Tongue (tissue), 1 donor: ENCODE measurements at regions not wholly inside any gene's neighbourhood (a gene's known extent, or its start where the extent isn't known, plus 50 kb on each side); places are given as distances from the start of the nearest gene placed in this dataset.

Source experiments
- DNase-seq: peaks from one replicate; pipeline ENCODE4 v3.0.0-alpha.2; 2015

GRCh38 chr22:27358096-27358870 lies 443.3 kb downstream of the MN1 start:
- no peak for DNase-seq

- DNase-seq = no peak
These were observed 431.3 kb downstream of the MN1 start for GRCh38 chr22:27370269-27370668.

- DNase-seq = no peak
These were observed 430.6 kb downstream of the MN1 start for GRCh38 chr22:27370987-27371386.

GRCh38 chr22:27372364-27372763 lies 429.2 kb downstream of the MN1 start:
- DNase-seq = no peak

- peak; percentile 38 for DNase-seq
These were observed 428.4 kb downstream of the MN1 start for GRCh38 chr22:27372969-27373670.

GRCh38 chr22:27377501-27378295 lies 423.9 kb downstream of the MN1 start:
- DNase-seq = peak; percentile 82

GRCh38 chr22:27378311-27378800 lies 423.2 kb downstream of the MN1 start:
- DNase-seq = no peak

GRCh38 chr22:27378995-27379394 lies 422.6 kb downstream of the MN1 start:
- no peak for DNase-seq

- DNase-seq = no peak
These were observed 420.7 kb downstream of the MN1 start for GRCh38 chr22:27380855-27381254.

GRCh38 chr22:27381552-27381951 lies 420.0 kb downstream of the MN1 start:
- no peak for DNase-seq

GRCh38 chr22:27381960-27382742 lies 419.4 kb downstream of the MN1 start:
- no peak for DNase-seq

- no peak for DNase-seq
These were observed 418.6 kb downstream of the MN1 start for GRCh38 chr22:27382947-27383346.

GRCh38 chr22:27383896-27384295 lies 417.7 kb downstream of the MN1 start:
- DNase-seq = no peak

GRCh38 chr22:27385261-27385998 lies 416.1 kb downstream of the MN1 start:
- DNase-seq = no peak

GRCh38 chr22:27386186-27386585 lies 415.4 kb downstream of the MN1 start:
- peak; percentile 56 for DNase-seq

GRCh38 chr22:27387561-27387960 lies 414.0 kb downstream of the MN1 start:
- no peak for DNase-seq

GRCh38 chr22:27388090-27388600 lies 413.4 kb downstream of the MN1 start:
- no peak for DNase-seq

GRCh38 chr22:27389727-27390075 lies 411.9 kb downstream of the MN1 start:
- no peak for DNase-seq

GRCh38 chr22:27391092-27391770 lies 410.3 kb downstream of the MN1 start:
- peak; percentile 58 for DNase-seq

GRCh38 chr22:27393371-27393770 lies 408.2 kb downstream of the MN1 start:
- DNase-seq = no peak
